ENCODE measurements at regions not wholly inside any gene's neighbourhood (a gene's known extent, or its start where the extent isn't known, plus 50 kb on each side); places are given as distances from the start of the nearest gene placed in this dataset.

DNA sequence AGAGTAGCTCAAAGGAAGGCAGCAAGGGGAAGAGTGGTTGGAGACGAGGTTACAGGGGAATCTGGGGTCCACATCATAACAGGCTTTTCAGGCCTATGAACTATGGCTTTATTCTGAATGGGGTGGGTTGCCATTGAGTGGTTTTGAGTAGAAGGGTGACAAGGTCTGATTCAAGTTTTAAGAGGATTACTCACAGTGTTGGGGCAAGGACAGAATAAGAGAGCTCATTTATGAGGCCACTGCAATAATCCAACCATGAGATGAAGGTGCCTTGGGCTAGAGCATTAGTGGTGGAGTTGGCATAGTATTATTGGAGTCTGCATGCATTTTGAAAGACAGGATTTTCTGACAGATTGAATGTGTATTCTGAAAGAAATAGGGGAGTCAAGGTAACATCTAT, 315.9 kb downstream of the RNF144A start:
- Mint-ChIP-seq H3K4me1 (peaks cover 8% of the 10 kb centered on the region), H3K27me3 (ENCODE audit: insufficient read depth) (no peaks in the 10 kb centered on the region), H3K4me3 (no peak overlapping the region), H3K27ac (no peak overlapping the region), H3K36me3 (ENCODE audit: low read depth) (no peaks in the 10 kb centered on the region), H3K9me3 (no peaks in the 10 kb centered on the region)
- 45 to 60% methylated on average over 1 of the region's 1 CpG for WGBS, 2 experiments (ENCODE audit: insufficient coverage in 1 of 2, insufficient read length in 1 of 2)
- Histone ChIP-seq H3K9ac (ENCODE audit: extremely low read depth, low read length, poor library complexity, severe bottlenecking) (no peak overlapping the region), H3K4me3 (ENCODE audit: low read length) (no peak overlapping the region), H3K4me1 (ENCODE audit: control insufficient read depth, insufficient read depth, low read length) (peaks cover 5% of the 10 kb centered on the region), H3K27ac (ENCODE audit: low read depth, low read length) (no peak overlapping the region), H3K9me3 (ENCODE audit: control insufficient read depth, low read length) (no peaks in the 10 kb centered on the region), H3K36me3 (ENCODE audit: control insufficient read depth, insufficient read depth, low read length) (no peaks in the 10 kb centered on the region), H3K27me3 (ENCODE audit: control insufficient read depth, insufficient read depth, low read length, poor library complexity, severe bottlenecking) (no peaks in the 10 kb centered on the region)
- TF ChIP-seq, protein P1, sequence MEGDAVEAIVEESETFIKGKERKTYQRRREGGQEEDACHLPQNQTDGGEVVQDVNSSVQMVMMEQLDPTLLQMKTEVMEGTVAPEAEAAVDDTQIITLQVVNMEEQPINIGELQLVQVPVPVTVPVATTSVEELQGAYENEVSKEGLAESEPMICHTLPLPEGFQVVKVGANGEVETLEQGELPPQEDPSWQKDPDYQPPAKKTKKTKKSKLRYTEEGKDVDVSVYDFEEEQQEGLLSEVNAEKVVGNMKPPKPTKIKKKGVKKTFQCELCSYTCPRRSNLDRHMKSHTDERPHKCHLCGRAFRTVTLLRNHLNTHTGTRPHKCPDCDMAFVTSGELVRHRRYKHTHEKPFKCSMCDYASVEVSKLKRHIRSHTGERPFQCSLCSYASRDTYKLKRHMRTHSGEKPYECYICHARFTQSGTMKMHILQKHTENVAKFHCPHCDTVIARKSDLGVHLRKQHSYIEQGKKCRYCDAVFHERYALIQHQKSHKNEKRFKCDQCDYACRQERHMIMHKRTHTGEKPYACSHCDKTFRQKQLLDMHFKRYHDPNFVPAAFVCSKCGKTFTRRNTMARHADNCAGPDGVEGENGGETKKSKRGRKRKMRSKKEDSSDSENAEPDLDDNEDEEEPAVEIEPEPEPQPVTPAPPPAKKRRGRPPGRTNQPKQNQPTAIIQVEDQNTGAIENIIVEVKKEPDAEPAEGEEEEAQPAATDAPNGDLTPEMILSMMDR (conservative IDR thresholded peaks at IDR 0.05) = no peak
- DNase-seq = no peak

DNA sequence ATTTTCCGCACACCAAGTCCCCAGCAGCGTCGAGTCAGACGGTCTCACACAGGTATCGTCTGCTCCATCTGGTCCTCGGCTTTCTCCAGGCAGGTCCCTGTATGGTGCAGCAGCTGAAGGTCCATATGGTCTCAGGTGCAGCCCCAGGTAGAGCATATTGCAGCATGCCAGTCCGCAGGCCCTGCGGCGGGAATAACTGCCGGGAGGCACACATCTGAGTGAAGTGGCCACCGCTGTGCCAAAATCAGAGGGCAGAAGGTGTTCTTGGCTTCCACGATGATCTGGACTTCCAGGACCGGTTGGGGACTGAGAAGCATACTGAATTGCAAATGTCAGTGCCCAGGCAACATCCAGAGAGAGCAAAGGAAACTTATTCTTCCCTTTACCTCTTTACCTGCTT, 320.3 kb downstream of the RNF144A start:
- Mint-ChIP-seq H3K4me1 (peaks cover 9% of the 10 kb centered on the region), H3K4me3 (no peak overlapping the region), H3K27ac (no peak overlapping the region), H3K9me3 (no peaks in the 10 kb centered on the region), H3K36me3 (ENCODE audit: low read depth) (no peaks in the 10 kb centered on the region), H3K27me3 (ENCODE audit: insufficient read depth) (no peaks in the 10 kb centered on the region)
- Histone ChIP-seq H3K4me1 (ENCODE audit: control insufficient read depth, insufficient read depth, low read length) (peaks cover 4% of the 10 kb centered on the region), H3K4me3 (ENCODE audit: low read length) (no peak overlapping the region), H3K9me3 (ENCODE audit: control insufficient read depth, low read length) (no peaks in the 10 kb centered on the region), H3K27me3 (ENCODE audit: control insufficient read depth, insufficient read depth, low read length, poor library complexity, severe bottlenecking) (no peaks in the 10 kb centered on the region), H3K36me3 (ENCODE audit: control insufficient read depth, insufficient read depth, low read length) (no peaks in the 10 kb centered on the region), H3K27ac (ENCODE audit: low read depth, low read length) (no peak overlapping the region), H3K9ac (ENCODE audit: extremely low read depth, low read length, poor library complexity, severe bottlenecking) (no peak overlapping the region)
- no peak for DNase-seq
- TF ChIP-seq, protein P1 (conservative IDR thresholded peaks at IDR 0.05) = no peak
- 93 to 96% methylated on average over 12 to 13 of the region's 13 CpGs for WGBS, 2 experiments (ENCODE audit: insufficient coverage in 1 of 2, insufficient read length in 1 of 2)

DNA sequence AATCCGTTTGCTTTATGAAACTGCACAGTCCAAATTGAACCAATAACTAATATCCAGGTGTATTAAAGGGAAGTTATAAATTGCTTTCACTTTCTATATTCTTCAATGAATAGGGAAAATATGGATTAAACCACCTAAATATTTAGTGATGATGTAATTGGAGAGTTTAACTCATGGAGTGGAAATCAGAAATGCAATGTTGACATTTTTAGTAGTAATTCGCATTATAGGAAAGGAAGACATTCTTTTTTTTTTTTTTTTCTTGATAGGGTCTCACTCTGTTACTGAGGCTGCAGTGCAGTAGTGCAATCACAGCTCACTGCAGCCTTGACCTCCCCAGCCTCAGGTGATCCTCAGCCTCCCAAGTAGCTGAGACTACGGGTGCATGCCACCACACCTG, 321.9 kb downstream of the RNF144A start:
- Histone ChIP-seq H3K27ac (ENCODE audit: low read depth, low read length) (no peak overlapping the region), H3K27me3 (ENCODE audit: control insufficient read depth, insufficient read depth, low read length, poor library complexity, severe bottlenecking) (no peaks in the 10 kb centered on the region), H3K36me3 (ENCODE audit: control insufficient read depth, insufficient read depth, low read length) (no peaks in the 10 kb centered on the region), H3K9me3 (ENCODE audit: control insufficient read depth, low read length) (no peaks in the 10 kb centered on the region), H3K4me3 (ENCODE audit: low read length) (no peak overlapping the region), H3K9ac (ENCODE audit: extremely low read depth, low read length, poor library complexity, severe bottlenecking) (no peak overlapping the region), H3K4me1 (ENCODE audit: control insufficient read depth, insufficient read depth, low read length) (peaks cover 10% of the 10 kb centered on the region)
- Mint-ChIP-seq H3K4me1 (peaks cover 15% of the 10 kb centered on the region), H3K4me3 (no peak overlapping the region), H3K27ac (no peak overlapping the region), H3K36me3 (ENCODE audit: low read depth) (no peaks in the 10 kb centered on the region), H3K9me3 (no peaks in the 10 kb centered on the region), H3K27me3 (ENCODE audit: insufficient read depth) (no peaks in the 10 kb centered on the region)
- no peak for DNase-seq
- TF ChIP-seq, protein P1 (conservative IDR thresholded peaks at IDR 0.05) = no peak
- whole genome bisulfite sequencing, 2 experiments (ENCODE audit: insufficient coverage in 1 of 2, insufficient read length in 1 of 2) = 83 to 97% methylated on average over 1 to 2 of the region's 3 CpGs

All from endodermal cell (in vitro differentiated cells).